ENCODE measurements at regions not wholly inside any gene's neighbourhood (a gene's known extent, or its start where the extent isn't known, plus 50 kb on each side); places are given as distances from the start of the nearest gene placed in this dataset.

DNA sequence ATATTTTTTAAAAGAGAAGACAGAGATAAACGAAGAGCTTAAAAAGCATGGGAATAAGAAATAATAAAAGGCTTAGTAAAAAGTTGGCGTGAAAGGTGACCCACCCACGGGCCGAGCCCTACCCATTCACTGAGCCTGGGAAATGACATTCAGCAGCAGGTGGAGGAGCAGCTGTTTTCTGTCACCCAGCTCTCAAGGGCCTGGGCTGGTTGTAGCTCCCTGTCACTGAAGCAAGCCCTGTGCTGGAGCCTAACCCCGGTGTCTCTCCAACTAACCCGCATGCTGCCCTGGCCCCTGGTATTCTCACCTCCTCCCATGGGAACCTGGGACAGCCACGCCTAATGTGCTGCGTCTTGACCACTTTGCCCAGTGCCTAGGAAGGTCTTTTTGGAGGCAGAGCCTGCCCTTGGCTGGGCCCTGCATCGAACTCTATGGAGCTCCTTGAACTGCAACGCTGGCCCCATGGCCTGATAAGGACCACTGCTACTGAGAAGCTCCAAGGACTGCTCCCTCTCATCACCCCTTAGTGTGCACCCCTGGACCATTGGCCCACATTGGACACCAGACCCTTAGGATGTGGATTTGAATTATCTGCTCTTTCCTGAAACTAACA lies 68.8 kb upstream of the IYD start:
- Histone ChIP-seq H3K4me3 (ENCODE audit: low read length) (no peak overlapping the region), H3K27ac (ENCODE audit: low read depth, low read length) (no peak overlapping the region), H2BK15ac (replicated peaks; ENCODE audit: low read depth) (no peak overlapping the region), H2AK5ac (ENCODE audit: low read length) (no peak overlapping the region), H3K4me1 (ENCODE audit: control insufficient read depth, low read depth, low read length) (peaks cover 9% of the 10 kb centered on the region), H3K4me2 (ENCODE audit: low read length) (no peak overlapping the region), H3K18ac (ENCODE audit: low read length) (no peak overlapping the region), H3K27me3 (ENCODE audit: insufficient read depth, low read length, poor library complexity) (no peaks in the 10 kb centered on the region), H3K79me2 (ENCODE audit: control insufficient read depth, insufficient read depth, low read length) (no peaks in the 10 kb centered on the region), H3K56ac (ENCODE audit: low read length) (no peak overlapping the region), H4K8ac (ENCODE audit: low read depth, low read length) (no peak overlapping the region), H4K5ac (ENCODE audit: low read length) (no peak overlapping the region), H3K79me1 (ENCODE audit: low read length) (no peaks in the 10 kb centered on the region), H2BK5ac (ENCODE audit: low read length) (no peak overlapping the region), H2BK120ac (ENCODE audit: low read depth, low read length) (no peak overlapping the region), H3K23ac (ENCODE audit: low read length) (no peak overlapping the region), H3K9ac (ENCODE audit: low read length) (no peak overlapping the region), H3K36me3 (ENCODE audit: control insufficient read depth, insufficient read depth, low read length) (no peaks in the 10 kb centered on the region), H3K4ac (ENCODE audit: low read depth, low read length) (no peak overlapping the region)
- DNase-seq: no peak
- no CpG with 5 or more reads among the region's 10 CpGs for WGBS (ENCODE audit: extremely low coverage, insufficient coverage, low lambda C conversion rate)

DNA sequence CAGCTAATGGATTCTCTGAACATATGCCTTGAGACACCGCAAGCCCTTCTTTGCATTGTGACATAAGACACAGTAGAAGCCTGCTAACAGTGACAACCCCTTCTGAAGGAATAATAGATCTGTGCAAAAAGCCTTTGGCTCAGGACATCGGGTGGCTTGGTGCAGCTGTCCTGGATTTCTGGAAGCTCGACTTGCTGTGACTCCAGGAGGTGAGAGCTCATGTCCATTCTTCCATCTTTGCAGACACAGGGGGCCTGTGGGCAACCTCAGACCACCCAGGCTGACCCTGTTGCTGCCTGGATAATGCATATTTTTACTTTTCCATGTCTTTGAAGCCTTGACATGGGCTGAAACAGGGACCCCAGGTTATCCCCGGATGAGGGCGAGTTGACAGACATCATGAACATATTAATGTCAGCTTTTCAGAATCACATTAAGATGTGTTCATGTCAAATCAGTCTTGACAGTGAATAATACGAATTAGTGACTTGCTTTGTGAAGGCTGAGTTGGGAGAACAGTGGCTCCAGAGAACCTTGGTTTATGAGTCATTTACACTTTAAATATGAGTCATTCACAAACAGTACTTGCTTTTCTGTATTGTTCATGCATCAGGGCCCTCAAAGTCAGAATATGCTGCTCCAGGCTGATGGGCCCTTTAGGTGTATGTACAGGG lies 66.8 kb upstream of the IYD start:
- H3K4ac ChIP-seq (ENCODE audit: low read depth, low read length): no peak overlapping the region
- H3K4me2 ChIP-seq (ENCODE audit: low read length): no peak overlapping the region
- H3K79me1 ChIP-seq (ENCODE audit: low read length): no peaks in the 10 kb centered on the region
- peak overlapping the region; percentile 13 for H3K9ac ChIP-seq (ENCODE audit: low read length)
- DNase-seq: no peak
- no peaks in the 10 kb centered on the region for H3K27me3 ChIP-seq (ENCODE audit: insufficient read depth, low read length, poor library complexity)
- no peak overlapping the region for H2BK5ac ChIP-seq (ENCODE audit: low read length)
- H3K36me3 ChIP-seq (ENCODE audit: control insufficient read depth, insufficient read depth, low read length): no peaks in the 10 kb centered on the region
- H3K79me2 ChIP-seq (ENCODE audit: control insufficient read depth, insufficient read depth, low read length): no peaks in the 10 kb centered on the region
- peaks cover 9% of the 10 kb centered on the region for H3K4me1 ChIP-seq (ENCODE audit: control insufficient read depth, low read depth, low read length)
- H4K5ac ChIP-seq (ENCODE audit: low read length): no peak overlapping the region
- no peak overlapping the region for H2BK15ac ChIP-seq (replicated peaks; ENCODE audit: low read depth)
- no CpG with 5 or more reads among the region's 6 CpGs for WGBS (ENCODE audit: extremely low coverage, insufficient coverage, low lambda C conversion rate)
- no peak overlapping the region for H2BK120ac ChIP-seq (ENCODE audit: low read depth, low read length)
- H2AK5ac ChIP-seq (ENCODE audit: low read length): no peak overlapping the region
- H3K27ac ChIP-seq (ENCODE audit: low read depth, low read length): peak overlapping the region; percentile 33
- no peak overlapping the region for H3K4me3 ChIP-seq (ENCODE audit: low read length)
- no peak overlapping the region for H3K23ac ChIP-seq (ENCODE audit: low read length)
- H4K8ac ChIP-seq (ENCODE audit: low read depth, low read length): no peak overlapping the region
- H3K18ac ChIP-seq (ENCODE audit: low read length): peak overlapping the region; percentile 14
- H3K56ac ChIP-seq (ENCODE audit: low read length): peak overlapping the region; percentile 59

DNA sequence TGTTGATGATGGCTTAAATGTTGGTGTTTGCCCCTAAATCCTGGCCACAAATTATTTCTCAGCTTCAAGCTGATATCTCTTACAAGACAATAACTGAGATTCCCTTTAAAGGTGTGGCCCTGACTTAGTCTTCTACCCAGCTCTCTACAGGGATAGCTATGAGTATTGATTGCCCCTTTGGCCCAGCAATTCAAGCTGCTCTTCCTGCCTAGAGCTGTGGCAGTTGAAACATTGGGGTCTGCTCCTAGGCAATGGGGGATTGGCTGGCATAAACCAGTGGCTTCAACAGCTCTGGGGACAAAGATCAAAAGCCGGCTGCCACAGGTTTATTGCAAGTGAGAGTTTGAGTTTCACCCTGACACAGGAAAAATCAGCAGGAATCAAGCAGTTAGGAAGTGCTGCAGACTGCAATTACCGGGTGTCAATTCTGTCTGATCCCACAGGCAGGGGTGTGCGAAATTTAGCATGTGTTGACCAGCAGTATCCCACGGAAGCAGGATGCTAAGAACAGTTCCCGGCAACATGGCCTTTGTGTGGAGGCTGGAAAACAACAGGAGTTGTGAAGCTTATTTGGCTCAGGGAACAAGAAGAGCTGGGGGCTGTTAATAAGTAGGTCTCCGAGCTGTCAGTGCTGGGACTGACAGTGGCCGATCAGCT lies 66.2 kb upstream of the IYD start:
- H3K4ac ChIP-seq (ENCODE audit: low read depth, low read length): no peak overlapping the region
- peak overlapping the region; percentile 13 for H3K9ac ChIP-seq (ENCODE audit: low read length)
- H2AK5ac ChIP-seq (ENCODE audit: low read length): no peak overlapping the region
- no peak overlapping the region for H4K5ac ChIP-seq (ENCODE audit: low read length)
- peak overlapping the region; percentile 33 for H3K27ac ChIP-seq (ENCODE audit: low read depth, low read length)
- H3K79me2 ChIP-seq (ENCODE audit: control insufficient read depth, insufficient read depth, low read length): no peaks in the 10 kb centered on the region
- no peak overlapping the region for H2BK15ac ChIP-seq (replicated peaks; ENCODE audit: low read depth)
- no peak overlapping the region for H2BK5ac ChIP-seq (ENCODE audit: low read length)
- peak overlapping the region; percentile 59 for H3K56ac ChIP-seq (ENCODE audit: low read length)
- no peak overlapping the region for H2BK120ac ChIP-seq (ENCODE audit: low read depth, low read length)
- H3K4me1 ChIP-seq (ENCODE audit: control insufficient read depth, low read depth, low read length): peaks cover 9% of the 10 kb centered on the region
- peak; percentile 81 for DNase-seq
- H3K18ac ChIP-seq (ENCODE audit: low read length): peak overlapping the region; percentile 14
- H3K4me2 ChIP-seq (ENCODE audit: low read length): no peak overlapping the region
- no CpG with 5 or more reads among the region's 7 CpGs for WGBS (ENCODE audit: extremely low coverage, insufficient coverage, low lambda C conversion rate)
- H3K4me3 ChIP-seq (ENCODE audit: low read length): no peak overlapping the region
- no peak overlapping the region for H3K23ac ChIP-seq (ENCODE audit: low read length)
- H3K36me3 ChIP-seq (ENCODE audit: control insufficient read depth, insufficient read depth, low read length): no peaks in the 10 kb centered on the region
- H3K27me3 ChIP-seq (ENCODE audit: insufficient read depth, low read length, poor library complexity): no peaks in the 10 kb centered on the region
- H4K8ac ChIP-seq (ENCODE audit: low read depth, low read length): no peak overlapping the region
- H3K79me1 ChIP-seq (ENCODE audit: low read length): no peaks in the 10 kb centered on the region

DNA sequence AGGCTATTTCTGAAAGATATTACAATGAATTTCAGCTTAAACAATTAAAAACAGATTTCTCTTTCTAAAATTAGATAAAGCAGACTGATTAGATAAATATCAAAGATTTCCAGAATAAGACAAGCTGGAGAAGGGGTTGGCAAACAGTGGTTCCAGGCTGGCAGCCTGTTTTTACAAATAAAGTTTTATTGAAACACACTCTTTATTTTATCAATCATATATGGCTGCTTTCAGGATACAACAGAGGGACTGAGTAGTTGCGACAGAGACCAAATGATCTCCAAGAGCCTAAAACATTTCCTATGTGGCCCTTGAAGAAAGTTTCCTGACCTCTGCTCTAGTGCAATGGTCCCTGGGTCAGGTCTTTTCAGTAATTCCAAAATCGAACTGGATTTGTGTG lies 65.6 kb upstream of the IYD start:
- Histone ChIP-seq H3K4me2 (ENCODE audit: low read length) (no peak overlapping the region), H2BK5ac (ENCODE audit: low read length) (no peak overlapping the region), H3K79me2 (ENCODE audit: control insufficient read depth, insufficient read depth, low read length) (no peaks in the 10 kb centered on the region), H2BK15ac (replicated peaks; ENCODE audit: low read depth) (no peak overlapping the region), H3K9ac (ENCODE audit: low read length) (no peak overlapping the region), H3K27ac (ENCODE audit: low read depth, low read length) (peak overlapping the region; percentile 11), H3K4me1 (ENCODE audit: control insufficient read depth, low read depth, low read length) (peaks cover 9% of the 10 kb centered on the region), H3K27me3 (ENCODE audit: insufficient read depth, low read length, poor library complexity) (no peaks in the 10 kb centered on the region), H3K18ac (ENCODE audit: low read length) (no peak overlapping the region), H3K4me3 (ENCODE audit: low read length) (no peak overlapping the region), H3K4ac (ENCODE audit: low read depth, low read length) (no peak overlapping the region), H3K36me3 (ENCODE audit: control insufficient read depth, insufficient read depth, low read length) (no peaks in the 10 kb centered on the region), H4K8ac (ENCODE audit: low read depth, low read length) (no peak overlapping the region), H3K56ac (ENCODE audit: low read length) (no peak overlapping the region), H2BK120ac (ENCODE audit: low read depth, low read length) (no peak overlapping the region), H4K5ac (ENCODE audit: low read length) (no peak overlapping the region), H2AK5ac (ENCODE audit: low read length) (no peak overlapping the region), H3K23ac (ENCODE audit: low read length) (no peak overlapping the region), H3K79me1 (ENCODE audit: low read length) (no peaks in the 10 kb centered on the region)
- no peak for DNase-seq
- no CpG with 5 or more reads among the region's 2 CpGs for WGBS (ENCODE audit: extremely low coverage, insufficient coverage, low lambda C conversion rate)

DNA sequence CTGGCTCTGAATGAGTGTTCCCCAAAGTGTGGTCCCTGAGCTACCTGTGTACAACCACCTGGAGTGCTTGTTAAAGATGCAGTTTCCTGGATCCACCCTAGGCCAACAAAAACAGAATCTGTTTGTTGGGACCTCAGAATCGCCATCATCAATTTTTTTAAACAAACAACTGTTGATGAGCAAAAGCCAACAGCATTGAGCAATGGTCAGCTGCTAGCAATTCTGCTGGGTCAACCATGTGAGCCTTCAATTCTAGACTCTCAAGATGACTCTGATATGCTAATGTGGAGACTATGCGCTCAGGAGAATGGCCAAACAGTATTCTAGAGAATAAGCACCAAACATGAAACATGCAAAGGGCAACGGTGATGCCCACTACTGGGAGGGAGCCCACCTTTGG lies 64.4 kb upstream of the IYD start:
- H2AK5ac ChIP-seq (ENCODE audit: low read length): no peak overlapping the region
- no peak overlapping the region for H2BK5ac ChIP-seq (ENCODE audit: low read length)
- H3K27me3 ChIP-seq (ENCODE audit: insufficient read depth, low read length, poor library complexity): no peaks in the 10 kb centered on the region
- no peak overlapping the region for H3K4me2 ChIP-seq (ENCODE audit: low read length)
- H3K56ac ChIP-seq (ENCODE audit: low read length): no peak overlapping the region
- no peak overlapping the region for H3K23ac ChIP-seq (ENCODE audit: low read length)
- no peak overlapping the region for H3K9ac ChIP-seq (ENCODE audit: low read length)
- no peak overlapping the region for H3K4ac ChIP-seq (ENCODE audit: low read depth, low read length)
- H4K8ac ChIP-seq (ENCODE audit: low read depth, low read length): no peak overlapping the region
- no peaks in the 10 kb centered on the region for H3K79me2 ChIP-seq (ENCODE audit: control insufficient read depth, insufficient read depth, low read length)
- H3K18ac ChIP-seq (ENCODE audit: low read length): no peak overlapping the region
- no CpG with 5 or more reads among the region's 3 CpGs for WGBS (ENCODE audit: extremely low coverage, insufficient coverage, low lambda C conversion rate)
- peaks cover 9% of the 10 kb centered on the region for H3K4me1 ChIP-seq (ENCODE audit: control insufficient read depth, low read depth, low read length)
- no peak overlapping the region for H3K27ac ChIP-seq (ENCODE audit: low read depth, low read length)
- no peak overlapping the region for H4K5ac ChIP-seq (ENCODE audit: low read length)
- H3K79me1 ChIP-seq (ENCODE audit: low read length): no peaks in the 10 kb centered on the region
- no peak overlapping the region for H2BK15ac ChIP-seq (replicated peaks; ENCODE audit: low read depth)
- DNase-seq: no peak
- H3K36me3 ChIP-seq (ENCODE audit: control insufficient read depth, insufficient read depth, low read length): no peaks in the 10 kb centered on the region
- no peak overlapping the region for H2BK120ac ChIP-seq (ENCODE audit: low read depth, low read length)
- no peak overlapping the region for H3K4me3 ChIP-seq (ENCODE audit: low read length)

Measured in mesendoderm (in vitro differentiated cells).